PC-3 (cell line): ENCODE measurements at regions not wholly inside any gene's neighbourhood (a gene's known extent, or its start where the extent isn't known, plus 50 kb on each side); places are given as distances from the start of the nearest gene placed in this dataset.
"Not testable (repeated sequence)": the region's sequence is repeated elsewhere in the genome, so short reads cannot be mapped to it uniquely, and the experiment has no call there.

Source experiments
- ATAC-seq: fragments of 200-7000 bp; cut with Tn5 transposase; 2 replicates; pipeline ENCODE4 v1.9.1; 2020; ENCODE audit warnings: mild to moderate bottlenecking, moderate library complexity
- BruUV-seq: library from RNA; stranded (reverse); fragments of 400-500 nt; replicated peaks from 2 replicates; lab custom pipeline; 2021; lab: Mats Ljungman, UMichigan
- CTCF ChIA-PET: fragments of 300-600 bp; sonication (Branson Sonifier 250); formaldehyde crosslinking; loops from one replicate; lab custom pipeline; 2022; ENCODE audit warnings: antibody characterized with exemption; lab: Charles Lee
- POLR2A ChIA-PET: fragments of 300-600 bp; sonication (Branson Sonifier 250); formaldehyde crosslinking; loops from one replicate; lab custom pipeline; 2022; ENCODE audit warnings: antibody characterized with exemption; ENCODE audit not compliant: unreplicated experiment; lab: Charles Lee
- DNase-seq: peaks from one replicate; pipeline ENCODE4 v3.0.0-alpha.2; 2015
- H2AFZ ChIP-seq: fragments of 300-600 bp; sonication (generic); 2 replicates; pipeline ENCODE4 v1.6.0; 2016; ENCODE audit warnings: antibody characterized with exemption, low read length
- H3F3A ChIP-seq: fragments of 300-600 bp; sonication (generic); one replicate; pipeline ENCODE4 v1.6.0; 2017; ENCODE audit warnings: antibody characterized with exemption, low read length, control low read depth, mild to moderate bottlenecking; ENCODE audit not compliant: unreplicated experiment
- H3K27ac ChIP-seq: fragments of 300-600 bp; sonication (generic); 2 replicates; pipeline ENCODE4 v1.5.1; 2016; ENCODE audit warnings: mild to moderate bottlenecking, low read length
- H3K27me3 ChIP-seq: fragments of 300-600 bp; sonication (generic); 2 replicates; pipeline ENCODE4 v1.6.1; 2016; ENCODE audit warnings: low read length, mixed read lengths
- H3K36me3 ChIP-seq: fragments of 300-600 bp; sonication (generic); 2 replicates; pipeline ENCODE4 v1.6.1; 2016; ENCODE audit warnings: low read depth, mixed run types, low read length, mixed read lengths
- H3K4me1 ChIP-seq: fragments of 300-600 bp; sonication (generic); 2 replicates; pipeline ENCODE4 v1.5.1; 2016; ENCODE audit warnings: low read length; ENCODE audit not compliant: insufficient read depth
- H3K4me2 ChIP-seq: fragments of 300-600 bp; sonication (generic); 2 replicates; pipeline ENCODE4 v1.6.0; 2016; ENCODE audit warnings: low read length
- H3K4me3 ChIP-seq: fragments of 300-600 bp; sonication (generic); 2 replicates; pipeline ENCODE4 v1.5.1; 2016; ENCODE audit warnings: mild to moderate bottlenecking, low read length, mixed read lengths
- H3K79me2 ChIP-seq: fragments of 300-600 bp; sonication (generic); 2 replicates; pipeline ENCODE4 v1.6.1; 2017; ENCODE audit warnings: low read length, mixed read lengths
- H3K9ac ChIP-seq: fragments of 300-600 bp; sonication (generic); 2 replicates; pipeline ENCODE4 v1.6.0; 2016; ENCODE audit warnings: mild to moderate bottlenecking, low read length
- H3K9me2 ChIP-seq: fragments of 300-600 bp; sonication (generic); replicated peaks from 2 replicates; pipeline ENCODE4 v1.6.1; 2016; ENCODE audit warnings: mixed run types, low read length, mixed read lengths
- H3K9me3 ChIP-seq: fragments of 300-600 bp; sonication (generic); 2 replicates; pipeline ENCODE4 v1.6.1; 2016; ENCODE audit warnings: low read length, mixed read lengths
- H4K20me1 ChIP-seq: fragments of 300-600 bp; sonication (generic); 2 replicates; pipeline ENCODE4 v1.6.1; 2016; ENCODE audit warnings: low read length, mixed read lengths
- CTCF ChIP-seq: fragments of 300-600 bp; sonication (generic); conservative IDR thresholded peaks from 2 replicates; pipeline ENCODE4 v1.5.1; 2017; ENCODE audit warnings: antibody characterized with exemption, low read depth, mild to moderate bottlenecking, low read length
- EZH2 ChIP-seq: fragments of 300-600 bp; sonication (generic); IDR thresholded peaks from one replicate; pipeline ENCODE4 v1.6.1; 2017; ENCODE audit warnings: antibody characterized with exemption, mild to moderate bottlenecking, low read length; ENCODE audit not compliant: unreplicated experiment
- EZH2phosphoT487 ChIP-seq: fragments of 300-600 bp; sonication (generic); IDR thresholded peaks from 2 replicates; pipeline ENCODE4 v1.6.1; 2018; ENCODE audit warnings: mild to moderate bottlenecking, antibody characterized with exemption, low read length, borderline replicate concordance
- intact Hi-C: fragments of 100-400 bp; cut with micrococcal nuclease; formaldehyde crosslinking; loops from 2 replicates; pipeline ENCODE4 v1.9.0; 2023

DNA sequence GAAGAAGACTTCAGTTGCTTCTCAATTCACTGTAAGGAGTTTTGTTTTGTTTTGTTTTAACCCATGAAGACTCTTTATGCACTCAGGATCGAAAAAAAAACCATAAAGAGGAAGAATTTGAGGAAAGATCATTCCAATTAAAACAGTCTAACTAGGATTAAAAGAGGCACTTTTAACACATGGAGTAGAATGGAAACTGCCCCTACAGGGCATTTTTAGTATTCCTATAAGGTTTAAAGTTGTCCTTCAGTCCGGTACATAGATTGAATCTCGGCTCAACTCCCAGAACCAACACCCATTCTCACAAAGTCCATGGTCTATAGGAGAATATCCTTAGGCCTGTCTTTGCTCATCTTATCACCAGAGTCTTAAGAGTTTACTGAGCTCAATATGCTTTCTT, 469.6 kb downstream of the DTWD2 start:
- H2AFZ ChIP-seq, result no peak overlapping the region
- H3K4me2 ChIP-seq, result no peak overlapping the region
- no peaks in the 10 kb centered on the region for H3K79me2 ChIP-seq
- BruUV-seq, result no TSS peak
- no peaks in the 10 kb centered on the region for H3K4me1 ChIP-seq
- intact Hi-C loops, result no loop called here
- no peaks in the 10 kb centered on the region for H3K27me3 ChIP-seq
- H3F3A ChIP-seq, result no peaks in the 10 kb centered on the region
- TF ChIP-seq EZH2, result no peak
- no peak for TF ChIP-seq EZH2phosphoT487
- TF ChIP-seq CTCF, result no peak
- no peak overlapping the region for H3K9ac ChIP-seq
- no peaks in the 10 kb centered on the region for H3K9me3 ChIP-seq
- ATAC-seq (no peak), DNase-seq (no peak)
- no peaks in the 10 kb centered on the region for H3K36me3 ChIP-seq
- no peak overlapping the region for H3K4me3 ChIP-seq
- POLR2A ChIA-PET, result no interaction called here
- H3K9me2 ChIP-seq, result no peaks in the 10 kb centered on the region
- no peaks in the 10 kb centered on the region for H4K20me1 ChIP-seq
- H3K27ac ChIP-seq, result no peak overlapping the region
- CTCF ChIA-PET, result no interaction called here

DNA sequence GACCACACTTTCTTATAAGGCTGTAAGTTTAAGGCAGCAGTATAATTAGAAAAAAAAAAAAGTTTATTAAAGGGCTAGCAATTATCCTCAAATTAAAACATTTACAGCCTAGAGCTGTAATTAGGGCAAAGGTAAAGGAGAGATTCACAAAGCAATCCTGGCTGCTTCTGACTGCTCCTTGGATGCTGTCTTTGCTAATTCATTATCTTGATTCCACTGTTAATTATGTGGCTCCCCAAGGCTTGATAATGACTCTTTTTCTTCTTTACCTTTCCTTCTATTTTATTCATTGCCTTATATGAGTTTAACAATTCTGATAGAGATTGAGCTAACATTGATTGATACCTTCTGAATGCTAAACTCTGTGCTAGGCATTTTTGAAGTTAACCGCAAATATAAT, 476.5 kb downstream of the DTWD2 start:
- no peaks in the 10 kb centered on the region for H3K79me2 ChIP-seq
- no peaks in the 10 kb centered on the region for H4K20me1 ChIP-seq
- no peak for ATAC-seq
- intact Hi-C loops, result no loop called here
- H3K4me2 ChIP-seq, result no peak overlapping the region
- DNase-seq, result no peak
- BruUV-seq, result no TSS peak
- ChIA-PET POLR2A (no interaction called here), CTCF (no interaction called here)
- H3K9me3 ChIP-seq, result no peaks in the 10 kb centered on the region
- H3K36me3 ChIP-seq, result no peaks in the 10 kb centered on the region
- H3K9me2 ChIP-seq, result no peaks in the 10 kb centered on the region
- H3K4me3 ChIP-seq, result no peak overlapping the region
- H3K4me1 ChIP-seq, result no peaks in the 10 kb centered on the region
- no peak for TF ChIP-seq CTCF
- TF ChIP-seq EZH2phosphoT487, result no peak
- TF ChIP-seq EZH2, result no peak
- H3K27ac ChIP-seq, result no peak overlapping the region
- no peak overlapping the region for H2AFZ ChIP-seq
- no peaks in the 10 kb centered on the region for H3F3A ChIP-seq
- H3K9ac ChIP-seq, result no peak overlapping the region
- H3K27me3 ChIP-seq, result no peaks in the 10 kb centered on the region

- Histone ChIP-seq H2AFZ (no peak overlapping the region), H3K27ac (no peak overlapping the region), H3K9ac (no peak overlapping the region), H3K36me3 (no peaks in the 10 kb centered on the region), H3K27me3 (no peaks in the 10 kb centered on the region), H3K79me2 (no peaks in the 10 kb centered on the region), H3K4me1 (no peaks in the 10 kb centered on the region), H3K4me3 (no peak overlapping the region), H4K20me1 (no peaks in the 10 kb centered on the region), H3K9me2 (no peaks in the 10 kb centered on the region), H3K9me3 (no peaks in the 10 kb centered on the region), H3K4me2 (no peak overlapping the region), H3F3A (no peaks in the 10 kb centered on the region)
- ATAC-seq (no peak), DNase-seq (no peak)
- TF ChIP-seq EZH2 (no peak), EZH2phosphoT487 (no peak), CTCF (no peak)
- ChIA-PET POLR2A (no interaction called here), CTCF (no interaction called here)
- no TSS peak for BruUV-seq
- intact Hi-C loops, result no loop called here
Observed at GRCh38 chr5:118506217-118506852, 482.0 kb downstream of the DTWD2 start.

DNA sequence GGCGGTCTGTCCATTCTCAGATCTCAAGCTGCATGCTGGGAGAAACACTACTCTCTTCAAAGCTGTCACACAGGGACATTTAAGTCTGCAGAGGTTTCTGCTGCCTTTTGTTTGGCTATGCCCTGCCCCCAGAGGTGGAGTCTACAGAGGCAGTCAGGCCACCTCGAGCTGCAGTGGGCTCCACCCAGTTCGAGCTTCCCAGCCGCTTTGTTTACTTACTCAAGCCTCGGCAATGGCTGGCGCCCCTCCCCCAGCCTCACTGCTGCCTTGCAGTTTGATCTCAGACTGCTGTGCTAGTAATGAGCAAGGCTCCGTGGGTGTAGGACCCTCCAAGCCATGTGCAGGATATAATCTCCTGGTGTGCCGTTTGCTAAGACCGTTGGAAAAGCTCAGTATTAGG, 486.1 kb downstream of the DTWD2 start:
- H2AFZ ChIP-seq, H3K27ac ChIP-seq, H3K9me3 ChIP-seq, intact Hi-C loops, H3F3A ChIP-seq, H3K9ac ChIP-seq, CTCF ChIA-PET, DNase-seq, H3K9me2 ChIP-seq, ATAC-seq, BruUV-seq, H3K79me2 ChIP-seq, H3K4me3 ChIP-seq, H3K36me3 ChIP-seq, POLR2A ChIA-PET, H4K20me1 ChIP-seq, H3K27me3 ChIP-seq, H3K4me1 ChIP-seq, H3K4me2 ChIP-seq: not testable (repeated sequence)
